Suprapubic skin (tissue), 4 donors: ENCODE measurements at regions not wholly inside any gene's neighbourhood (a gene's known extent, or its start where the extent isn't known, plus 50 kb on each side); places are given as distances from the start of the nearest gene placed in this dataset.

Experiments used
- DNase-seq, 2 donors: peaks; one replicate each; pipeline ENCODE4 v3.0.0-alpha.2; 2019; ENCODE audit warnings: low spot score in 2 of 2
- H3K27ac ChIP-seq: fragments of 200-600 bp; sonication (generic); one replicate; pipeline ENCODE4 v1.5.1; 2019
- H3K27me3 ChIP-seq: fragments of 200-600 bp; sonication (generic); one replicate; pipeline ENCODE4 v1.5.1; 2019
- H3K36me3 ChIP-seq: fragments of 200-600 bp; sonication (generic); one replicate; pipeline ENCODE4 v1.5.1; 2019
- H3K4me1 ChIP-seq: fragments of 200-600 bp; sonication (generic); one replicate; pipeline ENCODE4 v1.5.1; 2019
- H3K4me3 ChIP-seq: fragments of 200-600 bp; sonication (generic); one replicate; pipeline ENCODE4 v1.5.1; 2019; ENCODE audit warnings: mild to moderate bottlenecking
- H3K9me3 ChIP-seq: fragments of 200-600 bp; sonication (generic); one replicate; pipeline ENCODE4 v1.5.1; 2019
- CTCF ChIP-seq, 2 donors: fragments of 200-600 bp in 1 of 2; fragments of 450-650 bp in 1 of 2; sonication (generic) in 1 of 2; IDR thresholded peaks; one replicate each; pipeline ENCODE4 v1.5.1; 2016 to 2019; ENCODE audit warnings: antibody characterized with exemption in 2 of 2, mild to moderate bottlenecking in 1 of 2, moderate library complexity in 1 of 2
- EP300 ChIP-seq: sonication (generic); formaldehyde crosslinking; IDR thresholded peaks from one replicate; pipeline ENCODE4 v1.6.1; 2017; ENCODE audit warnings: antibody characterized with exemption
- POLR2A ChIP-seq, 2 donors: fragments of 450-650 bp; IDR thresholded peaks; one replicate each; pipeline ENCODE4 v1.6.1; 2017; ENCODE audit warnings: antibody characterized with exemption in 2 of 2, mild to moderate bottlenecking in 2 of 2, moderate library complexity in 2 of 2
- POLR2AphosphoS5 ChIP-seq, 3 donors: sonication (generic); formaldehyde crosslinking; IDR thresholded peaks; one replicate each; pipeline ENCODE4 v1.6.1; 2017; ENCODE audit warnings: antibody characterized with exemption in 3 of 3
- WGBS: methylation state at CpG from one replicate; pipeline ENCODE4 v1.1.5; 2018; 5-methylcytosine and 5-hydroxymethylcytosine counted together

- H3K4me3 ChIP-seq: no peak overlapping the region
- 87% methylated on average over 3 of the region's 3 CpGs for WGBS
Observed at GRCh38 chr1:168438626-168439025, 105.2 kb downstream of the XCL2 start.

GRCh38 chr1:168437821-168438220 is 106.0 kb downstream of the XCL2 start:
- no peak overlapping the region for H3K27ac ChIP-seq
- DNase-seq: no peak
- TF ChIP-seq POLR2AphosphoS5 (IDR thresholded peaks at IDR 0.05) (no peak), CTCF (IDR thresholded peaks at IDR 0.05) (no peak), POLR2A (IDR thresholded peaks at IDR 0.05) (no peak), EP300 (no peak)
- H3K9me3 ChIP-seq: no peaks in the 10 kb centered on the region
- no peaks in the 10 kb centered on the region for H3K27me3 ChIP-seq
- no peaks in the 10 kb centered on the region for H3K36me3 ChIP-seq
- peaks cover 5% of the 10 kb centered on the region for H3K4me1 ChIP-seq
- WGBS: 55% methylated on average over 6 of the region's 6 CpGs
- H3K4me3 ChIP-seq: no peak overlapping the region

More at GRCh38 chr1:168438626-168439025, 105.2 kb downstream of the XCL2 start:
- Histone ChIP-seq H3K4me1 (peaks cover 5% of the 10 kb centered on the region), H3K36me3 (no peaks in the 10 kb centered on the region), H3K9me3 (no peaks in the 10 kb centered on the region), H3K27me3 (no peaks in the 10 kb centered on the region), H3K27ac (no peak overlapping the region)
- no peak for DNase-seq
- TF ChIP-seq POLR2A (IDR thresholded peaks at IDR 0.05) (no peak), POLR2AphosphoS5 (IDR thresholded peaks at IDR 0.05) (no peak), EP300 (no peak), CTCF (IDR thresholded peaks at IDR 0.05) (no peak)

GRCh38 chr1:168435439-168435838 is 108.4 kb downstream of the XCL2 start:
- no peaks in the 10 kb centered on the region for H3K27me3 ChIP-seq
- H3K27ac ChIP-seq: no peak overlapping the region
- TF ChIP-seq CTCF (IDR thresholded peaks at IDR 0.05) (no peak), POLR2A (IDR thresholded peaks at IDR 0.05) (no peak)
- H3K9me3 ChIP-seq: no peaks in the 10 kb centered on the region
- no peak overlapping the region for H3K4me3 ChIP-seq
- peaks cover 5% of the 10 kb centered on the region for H3K4me1 ChIP-seq
- H3K36me3 ChIP-seq: no peaks in the 10 kb centered on the region
- WGBS: 96% methylated on average over 6 of the region's 6 CpGs
- DNase-seq: no peak

GRCh38 chr1:168433238-168433637 is 110.6 kb downstream of the XCL2 start:
- WGBS: 92% methylated on average over 2 of the region's 2 CpGs
- Histone ChIP-seq H3K4me3 (no peak overlapping the region), H3K27ac (no peak overlapping the region), H3K27me3 (no peaks in the 10 kb centered on the region), H3K36me3 (no peaks in the 10 kb centered on the region), H3K4me1 (no peaks in the 10 kb centered on the region), H3K9me3 (no peaks in the 10 kb centered on the region)
- TF ChIP-seq CTCF (IDR thresholded peaks at IDR 0.05): no peak
- TF ChIP-seq EP300: no peak
- TF ChIP-seq POLR2A (IDR thresholded peaks at IDR 0.05): no peak
- TF ChIP-seq POLR2AphosphoS5 (IDR thresholded peaks at IDR 0.05): no peak
- DNase-seq: no peak

- Histone ChIP-seq H3K4me3 (no peak overlapping the region), H3K27ac (no peak overlapping the region), H3K27me3 (no peaks in the 10 kb centered on the region), H3K36me3 (no peaks in the 10 kb centered on the region), H3K4me1 (peaks cover 2% of the 10 kb centered on the region), H3K9me3 (no peaks in the 10 kb centered on the region)
- no peak for DNase-seq
- TF ChIP-seq CTCF (IDR thresholded peaks at IDR 0.05): no peak
- no peak for TF ChIP-seq EP300
- TF ChIP-seq POLR2AphosphoS5 (IDR thresholded peaks at IDR 0.05): no peak
- TF ChIP-seq POLR2A (IDR thresholded peaks at IDR 0.05): no peak
Observed at GRCh38 chr1:168431882-168432281, 111.9 kb downstream of the XCL2 start.
